Stimulated activated CD8-positive, alpha-beta memory T cell treated with anti-CD3 and anti-CD28 coated beads, Interleukin-15, amount 100 ng/mL, for 1 hour (primary cell): ENCODE measurements at regions not wholly inside any gene's neighbourhood (a gene's known extent, or its start where the extent isn't known, plus 50 kb on each side); places are given as distances from the start of the nearest gene placed in this dataset.
"Not testable (repeated sequence)": the region's sequence is repeated elsewhere in the genome, so short reads cannot be mapped to it uniquely, and the experiment has no call there.

ENCODE experiments used
- DNase-seq: peaks from one replicate; pipeline ENCODE4 v3.0.0-alpha.2; 2020; ENCODE audit warnings: low read depth

DNA sequence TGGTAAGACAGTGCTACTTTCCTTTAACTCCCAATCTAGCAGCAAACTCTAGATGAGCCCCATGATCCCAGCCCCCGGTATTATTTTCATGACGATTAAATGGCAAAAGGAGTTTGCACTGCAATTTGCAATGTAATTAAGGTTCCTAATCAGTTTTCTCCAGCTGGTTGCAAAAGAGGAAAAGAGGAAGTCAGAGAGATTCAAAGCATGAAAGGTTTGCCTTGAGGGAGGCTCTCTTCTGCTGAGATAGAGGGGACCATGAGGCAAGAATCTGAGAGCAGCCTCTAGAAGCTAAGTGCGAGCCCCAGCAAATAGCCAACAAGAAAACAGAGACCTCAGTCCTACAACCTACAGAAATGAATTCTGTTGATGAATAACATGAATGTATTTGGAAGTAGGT is 527.1 kb downstream of the UQCRFS1 start:
- no peak for DNase-seq

DNA sequence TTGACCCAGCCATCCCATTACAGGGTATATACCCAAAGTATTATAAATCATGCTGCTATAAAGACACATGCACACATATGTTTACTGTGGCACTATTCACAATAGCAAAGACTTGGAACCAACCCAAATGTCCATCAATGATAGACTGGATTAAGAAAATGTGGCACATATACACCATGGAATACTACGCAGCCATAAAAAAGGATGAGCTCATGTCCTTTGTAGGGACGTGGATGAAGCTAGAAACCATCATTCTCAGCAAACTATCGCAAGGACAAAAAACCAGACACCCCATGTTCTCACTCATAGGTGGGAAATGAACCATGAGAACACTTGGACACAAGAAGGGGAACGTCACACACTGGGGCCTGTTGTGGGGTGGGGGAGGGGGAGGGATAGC is 527.9 kb downstream of the UQCRFS1 start:
- not testable (repeated sequence) for DNase-seq

GRCh38 chr19:28680111-28680510 is 532.8 kb downstream of the UQCRFS1 start:
- DNase-seq = no peak

DNA sequence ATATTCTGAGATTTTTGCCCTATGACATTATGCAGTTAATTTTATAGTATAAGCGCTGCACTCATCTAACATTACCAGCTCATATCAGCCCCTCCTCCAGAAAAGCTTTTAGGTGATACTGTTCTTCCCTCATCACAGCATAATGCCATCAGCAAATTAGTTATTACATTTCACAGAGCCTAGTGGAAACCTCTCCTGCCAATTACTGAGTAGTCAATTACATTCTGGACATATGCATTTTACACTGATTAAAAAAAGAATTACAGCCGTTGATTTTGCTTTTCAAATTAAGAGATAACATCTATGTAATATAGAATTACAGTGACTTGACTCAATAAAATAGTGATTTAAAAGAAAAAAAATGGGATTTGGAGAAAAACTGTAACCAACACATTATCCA is 542.1 kb downstream of the UQCRFS1 start:
- DNase-seq = no peak

GRCh38 chr19:28669804-28670203 is 543.1 kb downstream of the UQCRFS1 start:
- DNase-seq = no peak

- DNase-seq = no peak
These were observed 545.5 kb downstream of the UQCRFS1 start for GRCh38 chr19:28667348-28667977.

DNA sequence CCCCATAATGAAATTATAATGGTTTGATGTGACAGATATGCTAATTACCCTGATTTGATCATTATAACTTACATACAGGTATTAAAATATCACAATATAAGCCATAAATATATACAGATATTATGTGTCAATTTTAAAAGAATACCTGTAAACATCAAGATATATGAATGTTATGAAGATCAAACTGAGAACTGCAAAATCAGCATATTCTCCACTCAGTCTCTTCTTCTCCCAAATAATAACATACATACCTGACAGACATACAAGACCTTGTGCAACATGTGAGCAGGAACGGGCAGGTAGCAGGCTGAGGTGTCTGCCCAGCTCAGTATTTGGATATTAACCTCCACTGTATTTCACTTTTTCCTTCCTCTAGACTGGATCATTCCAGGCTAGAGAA is 547.2 kb downstream of the UQCRFS1 start:
- DNase-seq = no peak

- no peak for DNase-seq
These were observed 556.3 kb downstream of the UQCRFS1 start for GRCh38 chr19:28656644-28657043.

DNA sequence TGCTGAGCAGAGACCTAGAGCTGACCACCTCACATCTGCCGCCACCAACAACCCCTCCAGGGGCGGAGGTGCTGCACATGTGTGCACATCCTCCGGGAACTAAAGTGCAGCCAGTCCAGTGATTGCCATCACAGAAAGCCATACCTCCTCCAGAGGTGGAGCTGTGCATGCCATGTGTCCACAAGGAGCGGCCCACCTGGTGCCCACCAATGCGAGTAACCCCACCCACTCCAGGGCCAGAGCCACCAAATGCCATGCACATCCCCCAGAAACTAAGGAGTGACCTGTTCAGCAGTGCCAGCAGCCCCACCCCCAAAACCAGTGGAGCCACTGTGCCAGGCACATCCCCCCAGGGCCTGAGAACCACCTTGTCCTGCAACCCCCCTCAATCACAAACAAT is 557.9 kb downstream of the UQCRFS1 start:
- no peak for DNase-seq

DNA sequence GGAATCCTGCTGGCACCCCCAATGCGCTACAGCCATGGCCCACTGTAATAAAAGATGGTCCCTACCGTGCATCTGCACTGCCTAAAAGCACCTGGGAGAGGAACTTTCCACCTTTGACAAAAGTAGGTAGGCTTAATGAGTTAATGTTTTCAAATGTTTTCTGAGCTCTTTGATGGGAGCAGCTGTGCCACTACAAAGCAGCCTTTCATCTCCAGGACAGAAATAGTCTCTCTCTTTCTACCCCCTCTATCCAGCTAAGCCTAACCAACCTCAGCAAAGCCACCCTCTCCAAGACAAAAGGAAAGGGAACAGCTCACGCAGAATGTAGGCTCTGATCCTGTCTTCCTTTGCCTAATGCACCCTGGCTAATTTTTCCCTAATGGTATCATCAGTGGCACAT is 560.2 kb downstream of the UQCRFS1 start:
- no peak for DNase-seq

GRCh38 chr19:28646629-28647028 is 566.3 kb downstream of the UQCRFS1 start:
- DNase-seq = no peak

DNA sequence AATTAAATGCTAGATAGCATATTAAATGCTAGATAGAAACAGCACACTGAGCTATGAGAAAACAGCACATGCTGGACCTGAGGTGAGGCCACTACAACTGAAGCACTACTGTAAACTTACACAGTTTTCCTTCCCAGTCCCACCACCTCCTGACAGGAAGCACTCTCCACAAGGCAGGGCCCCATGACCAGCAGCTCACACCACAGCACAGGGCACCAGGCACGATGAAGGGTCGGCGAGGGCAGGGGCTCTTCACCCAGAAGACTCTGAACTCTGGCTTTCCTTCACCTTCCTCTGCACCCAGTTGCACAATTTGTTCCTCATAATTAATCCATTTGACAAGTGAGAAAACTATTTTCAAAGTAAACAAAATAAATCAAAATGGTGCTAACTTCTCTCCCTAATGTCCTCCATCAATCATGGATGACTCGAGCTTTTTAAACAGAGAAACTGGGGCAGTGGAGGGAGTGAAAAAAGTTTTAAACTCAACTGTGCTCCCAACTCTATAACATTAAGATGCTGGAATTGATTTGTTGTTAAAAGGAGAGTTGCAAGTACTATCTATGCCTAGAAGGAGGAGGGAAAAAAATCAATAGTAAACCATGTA is 568.7 kb downstream of the UQCRFS1 start:
- no peak for DNase-seq

DNA sequence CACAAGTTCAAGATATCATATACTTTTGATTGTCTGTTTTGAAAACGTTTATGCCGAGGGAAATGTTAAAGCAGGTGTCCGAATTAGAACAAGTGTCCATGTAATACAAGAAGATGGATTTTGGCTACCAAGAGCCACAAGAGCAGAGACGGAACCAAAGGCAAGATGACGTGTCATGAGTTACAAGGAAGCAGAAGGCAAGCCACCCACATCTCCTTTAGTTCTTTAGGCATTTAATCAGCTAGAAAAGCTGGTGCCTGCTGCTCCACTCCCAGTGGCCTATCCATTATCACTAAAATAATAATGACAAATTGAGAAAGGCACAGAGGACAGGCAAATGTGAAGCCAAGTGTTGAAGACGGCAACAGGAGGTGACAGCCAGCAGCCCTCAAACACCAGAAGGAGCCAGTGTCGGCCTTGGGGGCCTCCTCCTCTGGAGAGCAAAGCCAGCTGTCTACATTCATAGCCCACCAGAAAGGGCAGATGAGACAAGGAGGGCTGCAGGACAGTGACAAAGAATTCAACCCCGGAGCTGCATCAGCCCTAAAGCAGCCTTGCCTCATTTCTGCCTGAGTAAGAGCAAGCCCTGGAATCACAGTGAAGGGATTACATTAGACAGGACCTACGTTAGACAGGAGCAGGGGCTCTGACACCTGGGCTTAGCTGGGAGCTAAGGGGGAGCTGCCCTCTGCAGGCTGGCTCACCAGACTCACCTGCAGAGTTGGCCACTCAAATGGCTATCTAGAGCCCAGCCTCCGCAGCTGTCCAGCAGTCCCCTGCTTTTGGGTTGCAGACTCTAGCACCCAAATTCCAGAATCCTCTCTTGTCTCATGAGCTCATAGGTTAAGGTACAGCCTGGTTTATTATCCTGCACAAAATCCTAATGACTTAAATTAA is 569.9 kb downstream of the UQCRFS1 start:
- no peak for DNase-seq

GRCh38 chr19:28641395-28641794 is 571.6 kb downstream of the UQCRFS1 start:
- no peak for DNase-seq

- no peak for DNase-seq
These were observed 572.4 kb downstream of the UQCRFS1 start for GRCh38 chr19:28640506-28640905.

GRCh38 chr19:28638445-28638844 is 574.5 kb downstream of the UQCRFS1 start:
- no peak for DNase-seq

- DNase-seq = no peak
These were observed 576.2 kb downstream of the UQCRFS1 start for GRCh38 chr19:28636706-28637105.

DNA sequence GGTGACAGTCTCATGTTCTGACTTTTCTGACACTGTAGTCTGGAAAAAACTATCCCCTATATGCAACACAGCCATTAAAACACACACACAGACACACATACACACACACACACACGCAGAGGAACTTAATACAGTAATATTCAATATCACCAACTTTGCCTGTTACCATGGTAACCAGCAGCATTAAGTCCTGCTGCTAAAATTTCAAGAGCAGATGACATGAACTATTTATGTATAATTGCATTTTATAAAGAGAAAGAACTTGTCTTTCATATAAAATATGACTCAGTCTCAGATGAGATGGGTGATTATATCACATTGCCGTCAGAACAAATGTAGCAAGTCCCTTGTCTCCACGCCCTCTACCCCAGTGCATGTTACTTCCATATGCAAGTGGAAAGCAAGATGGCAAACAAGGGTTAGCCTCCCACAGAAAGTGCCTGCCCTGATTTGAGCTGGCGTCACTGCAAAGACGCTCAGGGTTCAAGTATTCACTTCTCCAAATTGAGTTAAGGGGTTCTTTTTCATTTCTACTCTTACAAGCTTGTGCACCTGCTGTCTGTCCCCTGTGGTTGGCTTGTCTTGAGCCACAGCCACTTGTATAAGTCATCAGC is 576.8 kb downstream of the UQCRFS1 start:
- DNase-seq = no peak

- no peak for DNase-seq
These were observed 578.1 kb downstream of the UQCRFS1 start for GRCh38 chr19:28634837-28635236.

GRCh38 chr19:28634019-28634328 is 579.0 kb downstream of the UQCRFS1 start:
- no peak for DNase-seq

DNA sequence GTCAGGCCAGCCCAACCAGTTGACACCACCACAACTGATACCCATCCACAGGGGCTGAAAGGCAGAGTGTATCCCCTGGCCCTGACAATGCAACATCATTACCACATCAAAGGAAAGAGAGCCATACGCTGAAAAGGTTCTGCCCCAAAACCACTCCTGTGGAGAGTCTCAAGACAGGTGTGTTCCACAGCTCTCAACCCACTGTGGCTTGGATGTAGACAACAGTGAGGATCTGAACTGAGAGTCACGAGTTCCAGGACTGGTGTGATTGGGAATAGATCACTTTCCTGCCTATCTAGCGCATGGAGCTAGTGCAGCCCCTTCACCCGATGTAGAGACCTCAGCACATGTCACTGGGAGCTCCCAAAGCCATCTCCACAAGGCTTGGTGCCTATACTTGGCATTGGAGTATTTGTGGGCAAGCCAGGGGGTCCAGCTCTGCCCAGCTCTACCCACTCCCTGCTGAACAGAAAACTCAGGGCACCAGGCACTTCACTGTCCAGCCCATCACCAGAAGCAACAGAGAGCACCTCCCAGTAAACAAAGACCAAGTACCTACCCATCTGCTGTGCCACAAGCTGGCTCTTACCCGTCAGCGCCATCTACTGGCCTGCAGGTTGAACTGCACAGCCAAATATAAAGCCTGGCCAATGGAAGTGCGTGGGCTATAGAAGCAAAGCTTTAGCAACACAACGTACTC is 579.5 kb downstream of the UQCRFS1 start:
- peak; percentile 27 for DNase-seq

GRCh38 chr19:28632371-28633080 is 580.4 kb downstream of the UQCRFS1 start:
- no peak for DNase-seq
